ENCODE measurements at regions not wholly inside any gene's neighbourhood (a gene's known extent, or its start where the extent isn't known, plus 50 kb on each side); places are given as distances from the start of the nearest gene placed in this dataset.

DNA sequence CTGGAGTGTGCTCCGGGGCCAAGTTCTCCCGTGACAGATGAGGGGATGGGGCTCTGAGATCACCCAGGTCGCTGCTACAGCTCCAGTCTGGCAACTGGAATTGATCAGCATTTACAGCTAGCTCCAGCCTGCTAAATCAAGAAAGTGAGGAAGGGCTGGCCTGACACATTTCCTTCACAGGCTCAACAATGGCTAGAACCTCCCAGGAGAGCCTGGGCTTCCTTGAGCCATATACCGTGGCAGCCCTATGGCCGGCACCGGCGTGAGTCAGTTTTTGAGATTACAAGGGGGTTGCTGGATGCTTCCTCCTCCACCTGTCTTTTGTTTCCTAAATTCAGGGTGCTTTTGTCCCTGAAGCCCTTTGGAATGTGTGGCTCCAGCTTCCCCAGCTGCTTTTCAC, 104.2 kb downstream of the ETS2 start:
- Histone ChIP-seq H3K27ac (ENCODE audit: low read length) (no peak overlapping the region), H3K36me3 (ENCODE audit: control insufficient read depth, insufficient read depth, low read length) (no peaks in the 10 kb centered on the region), H3K27me3 (ENCODE audit: control insufficient read depth, insufficient read depth, low read length) (no peaks in the 10 kb centered on the region), H3K4me1 (ENCODE audit: control insufficient read depth, insufficient read depth, low read length) (no peaks in the 10 kb centered on the region), H3K9me3 (ENCODE audit: control insufficient read depth, insufficient read depth, low read depth, low read length) (no peaks in the 10 kb centered on the region), H3K4me3 (ENCODE audit: low read depth in 2 of 2, low read length in 2 of 2) (no peak overlapping the region)
- no TSS peak for BruUV-seq (replicated peaks)
- DNase-seq (ENCODE audit: low read depth, low spot score) (no peak), ATAC-seq (no peak)
- POLR2A ChIA-PET, result no interaction called here
- TF ChIP-seq SIN3A (IDR thresholded peaks at IDR 0.05; ENCODE audit: borderline replicate concordance, insufficient read depth, low read depth, low read length) (no peak), TCF7L2 (IDR thresholded peaks at IDR 0.05; ENCODE audit: low read depth, low read length) (no peak), POLR2AphosphoS5 (IDR thresholded peaks at IDR 0.05; ENCODE audit: low read depth, low read length) (no peak)
- TF ChIP-seq, protein P1, sequence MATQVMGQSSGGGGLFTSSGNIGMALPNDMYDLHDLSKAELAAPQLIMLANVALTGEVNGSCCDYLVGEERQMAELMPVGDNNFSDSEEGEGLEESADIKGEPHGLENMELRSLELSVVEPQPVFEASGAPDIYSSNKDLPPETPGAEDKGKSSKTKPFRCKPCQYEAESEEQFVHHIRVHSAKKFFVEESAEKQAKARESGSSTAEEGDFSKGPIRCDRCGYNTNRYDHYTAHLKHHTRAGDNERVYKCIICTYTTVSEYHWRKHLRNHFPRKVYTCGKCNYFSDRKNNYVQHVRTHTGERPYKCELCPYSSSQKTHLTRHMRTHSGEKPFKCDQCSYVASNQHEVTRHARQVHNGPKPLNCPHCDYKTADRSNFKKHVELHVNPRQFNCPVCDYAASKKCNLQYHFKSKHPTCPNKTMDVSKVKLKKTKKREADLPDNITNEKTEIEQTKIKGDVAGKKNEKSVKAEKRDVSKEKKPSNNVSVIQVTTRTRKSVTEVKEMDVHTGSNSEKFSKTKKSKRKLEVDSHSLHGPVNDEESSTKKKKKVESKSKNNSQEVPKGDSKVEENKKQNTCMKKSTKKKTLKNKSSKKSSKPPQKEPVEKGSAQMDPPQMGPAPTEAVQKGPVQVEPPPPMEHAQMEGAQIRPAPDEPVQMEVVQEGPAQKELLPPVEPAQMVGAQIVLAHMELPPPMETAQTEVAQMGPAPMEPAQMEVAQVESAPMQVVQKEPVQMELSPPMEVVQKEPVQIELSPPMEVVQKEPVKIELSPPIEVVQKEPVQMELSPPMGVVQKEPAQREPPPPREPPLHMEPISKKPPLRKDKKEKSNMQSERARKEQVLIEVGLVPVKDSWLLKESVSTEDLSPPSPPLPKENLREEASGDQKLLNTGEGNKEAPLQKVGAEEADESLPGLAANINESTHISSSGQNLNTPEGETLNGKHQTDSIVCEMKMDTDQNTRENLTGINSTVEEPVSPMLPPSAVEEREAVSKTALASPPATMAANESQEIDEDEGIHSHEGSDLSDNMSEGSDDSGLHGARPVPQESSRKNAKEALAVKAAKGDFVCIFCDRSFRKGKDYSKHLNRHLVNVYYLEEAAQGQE (IDR thresholded peaks at IDR 0.05; ENCODE audit: insufficient read depth in 1 of 2, low read depth in 2 of 2, low read length in 1 of 2), result no peak
- TF ChIP-seq, protein P2, sequence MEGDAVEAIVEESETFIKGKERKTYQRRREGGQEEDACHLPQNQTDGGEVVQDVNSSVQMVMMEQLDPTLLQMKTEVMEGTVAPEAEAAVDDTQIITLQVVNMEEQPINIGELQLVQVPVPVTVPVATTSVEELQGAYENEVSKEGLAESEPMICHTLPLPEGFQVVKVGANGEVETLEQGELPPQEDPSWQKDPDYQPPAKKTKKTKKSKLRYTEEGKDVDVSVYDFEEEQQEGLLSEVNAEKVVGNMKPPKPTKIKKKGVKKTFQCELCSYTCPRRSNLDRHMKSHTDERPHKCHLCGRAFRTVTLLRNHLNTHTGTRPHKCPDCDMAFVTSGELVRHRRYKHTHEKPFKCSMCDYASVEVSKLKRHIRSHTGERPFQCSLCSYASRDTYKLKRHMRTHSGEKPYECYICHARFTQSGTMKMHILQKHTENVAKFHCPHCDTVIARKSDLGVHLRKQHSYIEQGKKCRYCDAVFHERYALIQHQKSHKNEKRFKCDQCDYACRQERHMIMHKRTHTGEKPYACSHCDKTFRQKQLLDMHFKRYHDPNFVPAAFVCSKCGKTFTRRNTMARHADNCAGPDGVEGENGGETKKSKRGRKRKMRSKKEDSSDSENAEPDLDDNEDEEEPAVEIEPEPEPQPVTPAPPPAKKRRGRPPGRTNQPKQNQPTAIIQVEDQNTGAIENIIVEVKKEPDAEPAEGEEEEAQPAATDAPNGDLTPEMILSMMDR (IDR thresholded peaks at IDR 0.05), result no peak
- CTCF ChIA-PET, result no interaction called here
- intact Hi-C loops (cut with micrococcal nuclease; ENCODE audit: unreplicated experiment) (no loop called here), in situ Hi-C loops (cut with HindIII; ENCODE audit: low pct_unique_long_range_greater_than_20kb, low sequenced_read_pairs) (no loop called here)

DNA sequence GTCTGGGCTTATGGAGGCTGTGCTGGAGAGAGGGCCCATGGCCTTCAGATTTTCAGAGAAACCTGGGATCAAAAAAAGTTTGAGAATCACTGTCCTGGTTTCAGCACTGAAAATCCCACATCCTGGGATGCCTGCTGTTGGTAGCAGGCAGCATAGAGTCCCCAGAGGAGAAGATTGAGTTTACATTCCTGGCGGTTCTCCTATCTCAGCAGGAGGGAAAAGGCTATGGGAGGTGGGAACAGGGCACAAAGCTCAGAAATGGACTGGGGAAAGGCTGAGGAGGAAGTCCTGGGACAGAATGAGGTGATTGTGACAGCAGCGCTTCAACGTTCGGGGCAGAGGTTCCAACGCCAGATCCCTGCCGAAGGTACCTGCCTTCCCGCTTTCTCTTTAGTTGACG, 103.4 kb downstream of the ETS2 start:
- Histone ChIP-seq H3K9me3 (ENCODE audit: control insufficient read depth, insufficient read depth, low read depth, low read length) (no peaks in the 10 kb centered on the region), H3K36me3 (ENCODE audit: control insufficient read depth, insufficient read depth, low read length) (no peaks in the 10 kb centered on the region), H3K27ac (ENCODE audit: low read length) (no peak overlapping the region), H3K4me3 (ENCODE audit: low read depth in 2 of 2, low read length in 2 of 2) (no peak overlapping the region), H3K27me3 (ENCODE audit: control insufficient read depth, insufficient read depth, low read length) (no peaks in the 10 kb centered on the region), H3K4me1 (ENCODE audit: control insufficient read depth, insufficient read depth, low read length) (no peaks in the 10 kb centered on the region)
- intact Hi-C loops (cut with micrococcal nuclease; ENCODE audit: unreplicated experiment) (no loop called here), in situ Hi-C loops (cut with HindIII; ENCODE audit: low pct_unique_long_range_greater_than_20kb, low sequenced_read_pairs) (no loop called here)
- ChIA-PET CTCF (no interaction called here), POLR2A (interaction anchor here (0.6 kb wide), 1 partner anchor 414 kb away, joined by 3 read pairs; no protein-coding TSS in a partner anchor)
- TF ChIP-seq, protein P2 (IDR thresholded peaks at IDR 0.05), result no peak
- TF ChIP-seq SIN3A (IDR thresholded peaks at IDR 0.05; ENCODE audit: borderline replicate concordance, insufficient read depth, low read depth, low read length) (no peak), POLR2AphosphoS5 (IDR thresholded peaks at IDR 0.05; ENCODE audit: low read depth, low read length) (no peak), TCF7L2 (IDR thresholded peaks at IDR 0.05; ENCODE audit: low read depth, low read length) (no peak)
- TF ChIP-seq, protein P1 (IDR thresholded peaks at IDR 0.05; ENCODE audit: insufficient read depth in 1 of 2, low read depth in 2 of 2, low read length in 1 of 2), result no peak
- no peak for DNase-seq (ENCODE audit: low read depth, low spot score)
- no peak for ATAC-seq
- BruUV-seq (replicated peaks), result no TSS peak
